Endodermal cell (in vitro differentiated cells): ENCODE measurements at regions not wholly inside any gene's neighbourhood (a gene's known extent, or its start where the extent isn't known, plus 50 kb on each side); places are given as distances from the start of the nearest gene placed in this dataset.

Source experiments
- DNase-seq: peaks from one replicate; pipeline ENCODE4 v3.0.0-alpha.2; 2017
- H3K27ac ChIP-seq: 2 replicates; pipeline ENCODE4 v1.5.1; 2013; ENCODE audit warnings: mild to moderate bottlenecking, low read depth, low read length, moderate library complexity
- H3K27me3 ChIP-seq: 2 replicates; pipeline ENCODE4 v1.6.1; 2013; ENCODE audit warnings: mild to moderate bottlenecking, low read length, moderate library complexity; ENCODE audit not compliant: insufficient read depth, control insufficient read depth, poor library complexity, severe bottlenecking
- H3K36me3 ChIP-seq: 2 replicates; pipeline ENCODE4 v1.7.0; 2013; ENCODE audit warnings: mild to moderate bottlenecking, low read length, moderate library complexity; ENCODE audit not compliant: control insufficient read depth, insufficient read depth
- H3K4me1 ChIP-seq: one replicate; pipeline ENCODE4 v1.7.0; 2013; ENCODE audit warnings: low read length; ENCODE audit not compliant: control insufficient read depth, insufficient read depth
- H3K4me3 ChIP-seq: 2 replicates; pipeline ENCODE4 v1.5.1; 2013; ENCODE audit warnings: mild to moderate bottlenecking, low read length, moderate library complexity
- H3K9ac ChIP-seq: 2 replicates; pipeline ENCODE4 v1.6.1; 2013; ENCODE audit warnings: mild to moderate bottlenecking, low read length, moderate library complexity; ENCODE audit not compliant: poor library complexity, severe bottlenecking; ENCODE audit errors: extremely low read depth
- H3K9me3 ChIP-seq: 2 replicates; pipeline ENCODE4 v1.6.1; 2013; ENCODE audit warnings: mild to moderate bottlenecking, low read length, moderate library complexity; ENCODE audit not compliant: control insufficient read depth
- H3K27ac Mint-ChIP-seq: 2 replicates; pipeline ENCODE4 v1.8.0; 2020; ENCODE audit warnings: mixed read lengths
- H3K27me3 Mint-ChIP-seq: 2 replicates; pipeline ENCODE4 v1.8.0; 2021; ENCODE audit warnings: mild to moderate bottlenecking, mixed read lengths; ENCODE audit not compliant: insufficient read depth
- H3K36me3 Mint-ChIP-seq: 2 replicates; pipeline ENCODE4 v1.8.0; 2020; ENCODE audit warnings: low read depth, mixed read lengths
- H3K4me1 Mint-ChIP-seq: 2 replicates; pipeline ENCODE4 v1.8.0; 2020; ENCODE audit warnings: mixed read lengths
- H3K4me3 Mint-ChIP-seq: 2 replicates; pipeline ENCODE4 v1.8.0; 2020; ENCODE audit warnings: mild to moderate bottlenecking, moderate library complexity, mixed read lengths
- H3K9me3 Mint-ChIP-seq: 2 replicates; pipeline ENCODE4 v1.8.0; 2020; ENCODE audit warnings: mild to moderate bottlenecking, mixed read lengths
- CTCF ChIP-seq: fragments of 200-600 bp; sonication (generic); conservative IDR thresholded peaks from 2 replicates; pipeline ENCODE4 v1.5.0; 2021; ENCODE audit warnings: antibody characterized with exemption, mild to moderate bottlenecking
- WGBS, 2 experiments: methylation state at CpG; one replicate each; pipeline versions ENCODE4 v1.1.5 to v1.1.7; 2013; ENCODE audit warnings: missing lambda C conversion rate in 2 of 2, mixed read lengths in 1 of 2; ENCODE audit not compliant: insufficient coverage in 1 of 2, insufficient read length in 1 of 2; 5-methylcytosine and 5-hydroxymethylcytosine counted together

GRCh38 chr10:36271627-36272340, 629.7 kb upstream of the FZD8 start:
- 93 to 100% methylated on average over 2 of the region's 2 CpGs for WGBS, 2 experiments
- Histone ChIP-seq H3K27ac (no peak overlapping the region), H3K4me3 (no peak overlapping the region), H3K36me3 (no peaks in the 10 kb centered on the region), H3K9ac (no peak overlapping the region), H3K4me1 (no peaks in the 10 kb centered on the region), H3K27me3 (no peaks in the 10 kb centered on the region), H3K9me3 (no peaks in the 10 kb centered on the region)
- H3K27me3 Mint-ChIP-seq, result peaks cover 2% of the 10 kb centered on the region
- TF ChIP-seq CTCF, result no peak
- DNase-seq, result no peak
- no peak overlapping the region for H3K4me3 Mint-ChIP-seq
- H3K9me3 Mint-ChIP-seq, result peaks cover 21% of the 10 kb centered on the region
- H3K4me1 Mint-ChIP-seq, result no peaks in the 10 kb centered on the region
- H3K27ac Mint-ChIP-seq, result no peak overlapping the region
- no peaks in the 10 kb centered on the region for H3K36me3 Mint-ChIP-seq

GRCh38 chr10:36269222-36269621, 627.1 kb upstream of the FZD8 start:
- H3K27me3 ChIP-seq, result no peaks in the 10 kb centered on the region
- H3K36me3 Mint-ChIP-seq, result no peaks in the 10 kb centered on the region
- peaks cover 6% of the 10 kb centered on the region for H3K4me1 Mint-ChIP-seq
- H3K27ac ChIP-seq, result no peak overlapping the region
- no peak for TF ChIP-seq CTCF
- peaks cover 5% of the 10 kb centered on the region for H3K9me3 Mint-ChIP-seq
- H3K4me3 Mint-ChIP-seq, result no peak overlapping the region
- 83% methylated on average over 1 of the region's 1 CpG; no CpG with 5 or more reads in 1 of the 2 experiments for WGBS, 2 experiments
- no peaks in the 10 kb centered on the region for H3K27me3 Mint-ChIP-seq
- no peaks in the 10 kb centered on the region for H3K9me3 ChIP-seq
- no peaks in the 10 kb centered on the region for H3K4me1 ChIP-seq
- DNase-seq, result no peak
- H3K27ac Mint-ChIP-seq, result no peak overlapping the region
- H3K4me3 ChIP-seq, result no peak overlapping the region
- H3K36me3 ChIP-seq, result no peaks in the 10 kb centered on the region
- H3K9ac ChIP-seq, result no peak overlapping the region

GRCh38 chr10:36266923-36267322, 624.8 kb upstream of the FZD8 start:
- Histone ChIP-seq H3K27ac (no peak overlapping the region), H3K27me3 (no peaks in the 10 kb centered on the region), H3K4me1 (no peaks in the 10 kb centered on the region), H3K36me3 (no peaks in the 10 kb centered on the region), H3K4me3 (no peak overlapping the region), H3K9ac (no peak overlapping the region), H3K9me3 (no peaks in the 10 kb centered on the region)
- Mint-ChIP-seq H3K27ac (no peak overlapping the region), H3K27me3 (no peaks in the 10 kb centered on the region), H3K4me1 (peaks cover 6% of the 10 kb centered on the region), H3K4me3 (no peak overlapping the region), H3K36me3 (no peaks in the 10 kb centered on the region), H3K9me3 (no peaks in the 10 kb centered on the region)
- no peak for DNase-seq
- 100% methylated on average over 1 of the region's 1 CpG; no CpG with 5 or more reads in 1 of the 2 experiments for WGBS, 2 experiments
- no peak for TF ChIP-seq CTCF
